GM12878 (cell line): ENCODE measurements at regions not wholly inside any gene's neighbourhood (a gene's known extent, or its start where the extent isn't known, plus 50 kb on each side); places are given as distances from the start of the nearest gene placed in this dataset.

ENCODE experiments used
- ATAC-seq: fragments of 200-7000 bp; cut with Tn5 transposase; 3 replicates; pipeline ENCODE4 v1.9.1; 2020; ENCODE audit warnings: mild to moderate bottlenecking, moderate library complexity
- BruUV-seq: library from RNA; stranded (reverse); fragments of 400-500 nt; replicated peaks from 2 replicates; lab custom pipeline; 2021; lab: Mats Ljungman, UMichigan
- CTCF ChIA-PET: fragments of 300-600 bp; sonication (Branson Sonifier 250); formaldehyde crosslinking; extraction: SDS; loops from one replicate; lab custom pipeline; 2021; ENCODE audit warnings: inconsistent platforms; lab: Yijun Ruan, JAX
- POLR2A ChIA-PET: fragments of 350-600 bp; formaldehyde crosslinking; extraction: SDS; loops from one replicate; lab custom pipeline; 2021; ENCODE audit warnings: inconsistent platforms; lab: Charles Lee
- RAD21 ChIA-PET: fragments of 300-600 bp; sonication (Branson Sonifier 250); formaldehyde crosslinking; loops from one replicate; lab custom pipeline; 2023; ENCODE audit warnings: antibody characterized with exemption; ENCODE audit not compliant: unreplicated experiment; lab: Charles Lee
- SMC1A ChIA-PET: fragments of 300-600 bp; sonication (Branson Sonifier 250); formaldehyde crosslinking; loops from one replicate; lab custom pipeline; 2023; ENCODE audit not compliant: unreplicated experiment, uncharacterized antibody; lab: Charles Lee
- DNase-seq: peaks from one replicate; pipeline ENCODE4 v3.0.0-alpha.2; 2011; ENCODE audit warnings: low read depth, low spot score
- FAIRE-seq: peaks from 3 replicates; lab custom pipeline; 2011; peaks lifted over from hg19 to GRCh38; lab: Jason Lieb, UNC
- H2AFZ ChIP-seq: 2 replicates; pipeline ENCODE4 v1.6.0; 2011; ENCODE audit warnings: low read depth, low read length, control low read depth; ENCODE audit not compliant: control insufficient read depth
- H3K27ac ChIP-seq: 2 replicates; pipeline ENCODE4 v1.5.1; 2011; ENCODE audit warnings: control low read depth; ENCODE audit not compliant: control insufficient read depth, insufficient read depth
- H3K27me3 ChIP-seq, 2 experiments: replicated peaks in 1 of 2; 2 replicates each; pipeline versions ENCODE4 v1.6.0 to v1.6.1; 2011; ENCODE audit warnings: low read length in 1 of 2; ENCODE audit not compliant: control insufficient read depth in 2 of 2, insufficient read depth in 2 of 2
- H3K36me3 ChIP-seq, 2 experiments: 2 replicates each; pipeline ENCODE4 v1.5.1; 2011; ENCODE audit warnings: low read length in 1 of 2; ENCODE audit not compliant: control insufficient read depth in 2 of 2, insufficient read depth in 2 of 2
- H3K4me1 ChIP-seq: 2 replicates; pipeline ENCODE4 v1.6.1; 2011; ENCODE audit warnings: mild to moderate bottlenecking, low read length, moderate library complexity, mixed read lengths; ENCODE audit not compliant: control insufficient read depth, insufficient read depth
- H3K4me2 ChIP-seq: 2 replicates; pipeline ENCODE4 v1.6.0; 2011; ENCODE audit warnings: control low read depth; ENCODE audit not compliant: control insufficient read depth, insufficient read depth
- H3K4me3 ChIP-seq: fragments of 200-600 bp; sonication (generic); 2 replicates; pipeline ENCODE4 v1.5.1; 2016
- H3K79me2 ChIP-seq: 2 replicates; pipeline ENCODE4 v1.6.0; 2011; ENCODE audit warnings: low read length; ENCODE audit not compliant: control insufficient read depth, insufficient read depth
- H3K9ac ChIP-seq: 2 replicates; pipeline ENCODE4 v1.8.0; 2011; ENCODE audit warnings: low read length, control low read depth, mixed read lengths; ENCODE audit not compliant: control insufficient read depth, insufficient read depth
- H3K9me3 ChIP-seq: replicated peaks from 3 replicates; pipeline ENCODE4 v1.5.1; 2011; ENCODE audit warnings: mild to moderate bottlenecking, low read length; ENCODE audit not compliant: control insufficient read depth, insufficient read depth
- H4K20me1 ChIP-seq: 2 replicates; pipeline ENCODE4 v1.6.0; 2011; ENCODE audit not compliant: control insufficient read depth, insufficient read depth
- CBX3 ChIP-seq: fragments of 200-600 bp; sonication (generic); IDR thresholded peaks from 2 replicates; pipeline ENCODE4 v1.6.1; 2016; ENCODE audit warnings: low read depth, borderline replicate concordance
- EGR1 ChIP-seq, 2 experiments: IDR thresholded peaks; 1 replicate in 1 of 2; 2 replicates in 1 of 2; pipeline ENCODE4 v1.6.1; 2011 to 2012; ENCODE audit warnings: low read depth in 2 of 2, low read length in 2 of 2, borderline replicate concordance in 1 of 2, mild to moderate bottlenecking in 1 of 2, moderate library complexity in 1 of 2
- EP300 ChIP-seq, 2 experiments: fragments of 150-350 bp in 1 of 2; IDR thresholded peaks; 2 replicates each; pipeline ENCODE4 v1.6.1; 2011 to 2012; ENCODE audit warnings: low read depth in 2 of 2, low read length in 2 of 2, borderline replicate concordance in 1 of 2, improper control_type of control experiment in 1 of 2, inconsistent platforms in 1 of 2; ENCODE audit not compliant: control insufficient read depth in 1 of 2
- HCFC1 ChIP-seq: fragments of 150-350 bp; IDR thresholded peaks from 2 replicates; pipeline ENCODE4 v1.6.1; 2014; ENCODE audit warnings: low read length
- JUNB ChIP-seq: IDR thresholded peaks from 2 replicates; pipeline ENCODE4 v1.6.1; 2016; ENCODE audit warnings: antibody characterized with exemption, mild to moderate bottlenecking
- KAT2A ChIP-seq: conservative IDR thresholded peaks from 2 replicates; pipeline ENCODE4 v1.6.1; 2011; ENCODE audit warnings: low read depth, low read length; ENCODE audit not compliant: control insufficient read depth
- LARP7 ChIP-seq: fragments of 450-650 bp; IDR thresholded peaks from 2 replicates; pipeline ENCODE4 v1.6.1; 2017; ENCODE audit warnings: mild to moderate bottlenecking
- MEF2A ChIP-seq: IDR thresholded peaks from 2 replicates; pipeline ENCODE4 v1.6.1; 2011; ENCODE audit warnings: low read depth, mild to moderate bottlenecking, low read length, moderate library complexity; ENCODE audit not compliant: insufficient read depth
- NFYA ChIP-seq: IDR thresholded peaks from 2 replicates; pipeline ENCODE4 v1.6.1; 2011; ENCODE audit warnings: low read depth, mild to moderate bottlenecking, low read length, improper control_type of control experiment, borderline replicate concordance
- POU2F2 ChIP-seq: IDR thresholded peaks from 3 replicates; pipeline ENCODE4 v1.6.1; 2011; ENCODE audit warnings: low read depth, mild to moderate bottlenecking, low read length, borderline replicate concordance
- SIN3A ChIP-seq: IDR thresholded peaks from 2 replicates; pipeline ENCODE4 v1.6.1; 2012; ENCODE audit warnings: low read depth, low read length, improper control_type of control experiment
- SIX5 ChIP-seq: IDR thresholded peaks from 2 replicates; pipeline ENCODE4 v1.6.1; 2011; ENCODE audit warnings: mild to moderate bottlenecking, low read depth, low read length, moderate library complexity; ENCODE audit not compliant: severe bottlenecking
- SMC3 ChIP-seq: IDR thresholded peaks from 2 replicates; pipeline ENCODE4 v1.6.1; 2011; ENCODE audit warnings: low read length, improper control_type of control experiment, borderline replicate concordance
- TCF12 ChIP-seq: IDR thresholded peaks from 2 replicates; pipeline ENCODE4 v1.6.1; 2011; ENCODE audit warnings: low read depth, mild to moderate bottlenecking, low read length
- WGBS: methylation state at CpG from one replicate; pipeline ENCODE4 v1.1.6; 2016; ENCODE audit warnings: low lambda C conversion rate; ENCODE audit not compliant: insufficient replicate concordance, insufficient coverage; ENCODE audit errors: missing lambda C conversion rate; 5-methylcytosine and 5-hydroxymethylcytosine counted together
- in situ Hi-C: fragments of 300-500 bp; cut with MboI; formaldehyde crosslinking; loops from 9 replicates; pipeline ENCODE4 v1.14.3; 2018; ENCODE audit warnings: mixed read lengths
- intact Hi-C: fragments of 100-400 bp; cut with micrococcal nuclease; formaldehyde crosslinking; loops from one replicate; pipeline ENCODE4 v1.14.2; 2022; ENCODE audit not compliant: unreplicated experiment
- TF ChIP-seq, protein P1 (sequence below): fragments of 450-650 bp; IDR thresholded peaks from 2 replicates; pipeline ENCODE4 v1.6.1; 2016; ENCODE audit warnings: mild to moderate bottlenecking

DNA sequence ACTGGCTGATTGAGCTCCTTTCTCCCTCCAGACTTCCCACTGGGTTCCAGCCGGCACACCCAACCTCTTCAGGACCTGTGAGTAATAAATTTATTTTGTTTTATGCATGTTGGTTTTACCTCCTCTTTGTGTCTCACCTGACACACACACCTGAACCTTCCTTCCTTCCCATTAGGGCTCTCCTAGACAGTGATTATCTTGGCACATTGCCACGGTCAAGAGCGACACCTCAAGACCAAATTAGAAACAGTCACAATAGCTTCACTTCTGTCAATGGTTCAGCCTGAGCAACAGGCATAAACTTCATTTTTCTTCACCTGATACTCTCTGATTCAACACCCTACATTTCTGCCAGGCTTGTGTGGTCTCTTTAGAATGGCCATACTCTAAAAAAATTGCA is 296.3 kb upstream of the SMARCA2 start:
- H3K27ac ChIP-seq, result no peak overlapping the region
- no peak for TF ChIP-seq JUNB
- no peaks in the 10 kb centered on the region for H4K20me1 ChIP-seq
- H3K4me3 ChIP-seq, result no peak overlapping the region
- H3K4me1 ChIP-seq, result no peaks in the 10 kb centered on the region
- intact Hi-C loops, result no loop called here
- H3K36me3 ChIP-seq, result no peaks in the 10 kb centered on the region
- no peak overlapping the region for H2AFZ ChIP-seq
- CTCF ChIA-PET, result interaction anchor here (1.0 to 2.0 kb wide), 2 partner anchors 14 to 119 kb away, joined by 5 to 7 read pairs; no protein-coding TSS in a partner anchor
- H3K4me2 ChIP-seq, result no peak overlapping the region
- FAIRE-seq, result no peak
- H3K9me3 ChIP-seq, result no peaks in the 10 kb centered on the region
- POLR2A ChIA-PET, result no interaction called here
- ATAC-seq, result no peak
- H3K9ac ChIP-seq, result no peak overlapping the region
- RAD21 ChIA-PET, result no interaction called here
- no peaks in the 10 kb centered on the region for H3K79me2 ChIP-seq
- WGBS, result 0% methylated on average over 2 of the region's 3 CpGs
- SMC1A ChIA-PET, result interaction anchor here (0.8 to 1.9 kb wide), 3 partner anchors 17 to 244 kb away, joined by 3 to 7 read pairs (median 3); no protein-coding TSS in a partner anchor
- H3K27me3 ChIP-seq, result no peaks in the 10 kb centered on the region
- in situ Hi-C loops, result no loop called here
- BruUV-seq, result no TSS peak
- no peak for DNase-seq

DNA sequence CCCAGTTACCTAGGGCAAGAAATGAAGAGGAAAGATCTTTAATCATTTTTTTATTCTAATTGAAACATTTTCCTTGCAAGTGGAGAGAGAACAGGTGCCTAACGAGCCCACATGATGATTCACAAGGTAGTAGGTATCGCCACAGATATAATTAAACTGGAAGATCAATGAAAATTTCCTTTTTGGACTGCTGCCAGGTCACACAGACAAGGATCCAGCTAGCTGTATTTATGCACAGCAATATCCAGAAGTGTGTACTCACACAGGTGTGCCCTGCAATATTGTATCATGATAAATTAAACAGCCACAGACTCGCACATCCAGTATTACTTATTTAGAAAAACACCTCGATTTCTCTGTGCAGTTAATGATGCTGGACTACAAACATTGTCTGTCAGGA is 294.0 kb upstream of the SMARCA2 start:
- RAD21 ChIA-PET, result no interaction called here
- ATAC-seq (no peak), FAIRE-seq (no peak), DNase-seq (no peak)
- in situ Hi-C loops (no loop called here), intact Hi-C loops (no loop called here)
- CTCF ChIA-PET, result interaction anchor here (1.3 to 1.5 kb wide), 3 partner anchors 9 to 116 kb away, joined by 4 to 7 read pairs (median 6); no protein-coding TSS in a partner anchor
- no TSS peak for BruUV-seq
- no peak overlapping the region for H3K9ac ChIP-seq
- H3K4me3 ChIP-seq, result no peak overlapping the region
- WGBS, result 21% methylated on average over 4 of the region's 4 CpGs
- H3K4me1 ChIP-seq, result no peaks in the 10 kb centered on the region
- no peaks in the 10 kb centered on the region for H3K79me2 ChIP-seq
- POLR2A ChIA-PET, result no interaction called here
- no peaks in the 10 kb centered on the region for H3K27me3 ChIP-seq
- SMC1A ChIA-PET, result interaction anchor here (1.4 to 1.9 kb wide), 2 partner anchors 8 to 116 kb away, joined by 3 to 8 read pairs; no protein-coding TSS in a partner anchor
- TF ChIP-seq SMC3 (no peak), MEF2A (no peak), EP300 (IDR thresholded peaks at IDR 0.05; ENCODE audit: borderline replicate concordance in 1 of 2, control insufficient read depth in 1 of 2, low read depth in 2 of 2, low read length in 2 of 2) (no peak), KAT2A (no peak), SIX5 (no peak), LARP7 (no peak), HCFC1 (no peak), TCF12 (no peak), POU2F2 (no peak), CBX3 (no peak), EGR1 (IDR thresholded peaks at IDR 0.05; ENCODE audit: borderline replicate concordance in 1 of 2, low read depth in 2 of 2, low read length in 2 of 2) (no peak), NFYA (no peak), SIN3A (no peak)
- TF ChIP-seq, protein P1, sequence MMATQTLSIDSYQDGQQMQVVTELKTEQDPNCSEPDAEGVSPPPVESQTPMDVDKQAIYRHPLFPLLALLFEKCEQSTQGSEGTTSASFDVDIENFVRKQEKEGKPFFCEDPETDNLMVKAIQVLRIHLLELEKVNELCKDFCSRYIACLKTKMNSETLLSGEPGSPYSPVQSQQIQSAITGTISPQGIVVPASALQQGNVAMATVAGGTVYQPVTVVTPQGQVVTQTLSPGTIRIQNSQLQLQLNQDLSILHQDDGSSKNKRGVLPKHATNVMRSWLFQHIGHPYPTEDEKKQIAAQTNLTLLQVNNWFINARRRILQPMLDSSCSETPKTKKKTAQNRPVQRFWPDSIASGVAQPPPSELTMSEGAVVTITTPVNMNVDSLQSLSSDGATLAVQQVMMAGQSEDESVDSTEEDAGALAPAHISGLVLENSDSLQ, result no peak
- H2AFZ ChIP-seq, result no peak overlapping the region
- no peaks in the 10 kb centered on the region for H3K9me3 ChIP-seq
- H3K4me2 ChIP-seq, result no peak overlapping the region
- H3K27ac ChIP-seq, result no peak overlapping the region
- H4K20me1 ChIP-seq, result no peaks in the 10 kb centered on the region
- H3K36me3 ChIP-seq, result no peaks in the 10 kb centered on the region
